ENCODE measurements at regions not wholly inside any gene's neighbourhood (a gene's known extent, or its start where the extent isn't known, plus 50 kb on each side); places are given as distances from the start of the nearest gene placed in this dataset.
"Not testable (repeated sequence)": the region's sequence is repeated elsewhere in the genome, so short reads cannot be mapped to it uniquely, and the experiment has no call there.

DNA sequence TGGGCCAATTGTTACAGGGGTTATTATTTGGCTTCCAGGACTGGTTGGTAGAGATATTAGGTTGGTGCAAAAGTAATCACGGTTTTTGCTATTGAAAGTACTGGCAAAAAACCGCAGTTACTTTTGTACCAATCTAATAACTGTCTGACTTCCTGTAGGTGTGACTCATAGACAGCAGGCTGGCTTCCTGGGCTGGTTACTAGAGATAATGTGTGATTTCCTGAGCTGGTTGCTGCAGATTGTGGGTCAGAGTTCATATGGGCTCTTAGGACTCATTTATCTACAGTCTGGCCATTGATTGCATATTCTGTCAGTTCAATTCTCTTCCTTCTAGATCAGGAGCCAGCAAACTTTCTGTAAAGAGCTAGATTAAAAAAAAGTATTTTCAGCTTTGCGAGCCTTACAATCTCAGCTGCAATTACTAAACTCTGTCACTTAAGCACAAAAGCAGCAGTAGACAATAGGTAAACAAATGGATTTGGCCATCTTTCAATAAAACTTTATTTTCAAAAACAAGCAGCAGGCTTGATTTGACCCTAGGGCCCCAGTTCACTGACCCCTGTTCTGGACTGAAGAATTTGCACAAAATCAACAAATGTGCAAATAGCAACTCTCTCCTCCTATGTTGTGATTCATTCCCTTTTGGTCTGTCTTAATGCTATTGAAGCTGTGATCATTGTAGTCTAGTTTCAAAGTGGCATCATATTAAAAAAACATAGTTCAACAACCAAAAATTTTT, 50.8 kb upstream of the BOD1L1 start:
- no peak for DNase-seq (ENCODE audit: low read depth, low spot score)

DNA sequence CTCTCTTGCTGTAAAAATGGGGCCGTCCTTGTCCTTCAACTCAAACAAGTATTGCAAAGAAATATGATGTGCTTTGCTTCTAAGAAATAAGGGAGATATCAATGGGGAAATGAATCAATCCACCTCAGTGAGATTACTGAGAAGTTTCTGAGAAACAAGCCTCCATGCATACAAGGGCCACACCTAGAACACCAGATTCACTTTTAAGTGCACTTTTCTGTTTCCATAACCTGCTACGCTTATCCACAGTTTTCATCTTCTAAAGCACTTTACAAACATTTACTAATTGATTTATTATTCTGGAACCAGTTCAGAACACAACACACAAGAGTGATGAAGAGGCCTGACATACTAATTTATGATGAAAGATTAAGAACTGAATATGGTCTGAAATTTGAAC, 54.0 kb upstream of the BOD1L1 start:
- DNase-seq (ENCODE audit: low read depth, low spot score) = no peak

DNA sequence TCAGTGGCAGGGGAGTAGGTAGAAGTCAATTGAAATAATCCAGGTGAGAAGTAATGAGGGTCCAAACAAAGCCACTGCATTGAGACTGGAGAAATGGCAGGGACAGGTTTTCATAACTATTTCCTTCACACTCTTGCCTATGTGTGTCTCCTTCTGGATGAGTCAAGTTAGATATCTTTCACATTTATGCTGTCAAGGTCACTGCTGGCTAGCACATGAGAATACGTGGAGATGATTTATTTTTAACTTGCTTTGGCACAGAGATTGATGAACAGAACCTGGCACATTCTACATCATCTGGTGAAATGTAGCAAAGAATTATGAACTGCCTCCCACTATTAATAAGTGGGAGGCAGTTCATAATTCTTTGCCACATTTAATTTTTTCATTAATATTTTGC, 66.7 kb upstream of the BOD1L1 start:
- no peak for DNase-seq (ENCODE audit: low read depth, low spot score)

DNA sequence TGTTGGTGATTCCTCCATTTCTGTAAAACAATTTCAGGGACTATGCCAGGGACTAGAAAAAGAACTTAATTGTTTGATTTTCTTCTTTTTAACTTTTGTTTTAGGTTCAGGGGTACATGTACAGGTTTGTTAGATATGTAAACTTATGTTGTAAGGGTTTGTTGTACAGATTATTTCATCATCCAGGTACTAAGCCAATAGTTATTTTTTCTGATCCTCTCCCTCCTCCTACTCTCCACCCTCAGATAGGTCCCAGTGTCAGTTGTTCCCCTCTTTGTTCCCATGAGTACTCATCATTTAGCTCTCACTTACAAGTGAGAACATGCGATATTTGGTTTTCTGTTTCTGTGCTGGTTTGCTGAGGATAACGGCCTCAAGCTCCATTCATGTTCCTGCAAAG, 70.8 kb upstream of the BOD1L1 start:
- no peak for DNase-seq (ENCODE audit: low read depth, low spot score)

DNA sequence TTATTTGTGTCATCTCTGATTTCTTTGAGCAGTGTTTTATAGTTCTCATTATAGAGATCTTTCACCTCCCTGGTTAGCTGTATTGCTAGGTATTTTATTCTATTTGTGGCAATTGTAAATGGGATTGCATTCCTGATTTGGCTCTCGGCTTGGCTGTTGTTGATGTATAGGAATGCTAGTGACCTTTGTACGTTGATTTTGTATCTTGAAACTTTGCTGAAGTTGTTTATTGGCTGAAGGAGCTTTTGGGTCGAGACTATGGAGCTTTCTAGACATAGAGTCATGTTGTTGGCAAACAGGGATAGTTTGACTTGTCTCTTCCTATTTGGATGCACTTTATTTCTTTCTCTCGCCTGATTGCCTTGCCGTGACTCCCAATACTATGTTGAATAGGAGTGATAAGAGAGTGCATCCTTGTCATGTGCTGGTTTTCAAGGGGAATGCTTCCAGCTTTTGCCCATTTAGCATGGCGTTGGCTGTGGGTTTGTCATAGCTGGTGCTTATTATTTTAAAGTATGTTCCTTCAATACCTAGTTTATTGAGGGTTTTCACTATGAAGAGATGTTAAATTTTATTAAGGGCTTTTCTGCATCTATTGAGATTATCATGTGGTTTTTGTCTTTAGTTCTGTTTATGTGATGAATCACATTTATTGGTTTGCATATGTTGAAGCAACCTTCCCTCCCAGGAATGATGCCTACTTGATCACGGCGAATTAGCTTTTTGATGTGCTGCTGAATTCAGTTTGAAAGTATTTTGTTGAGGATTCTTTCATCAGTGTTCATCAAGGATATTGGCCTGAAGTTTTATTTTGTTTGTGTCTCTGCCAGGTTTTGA, 72.7 kb upstream of the BOD1L1 start:
- peak; percentile 60 for DNase-seq (ENCODE audit: low read depth, low spot score)

DNA sequence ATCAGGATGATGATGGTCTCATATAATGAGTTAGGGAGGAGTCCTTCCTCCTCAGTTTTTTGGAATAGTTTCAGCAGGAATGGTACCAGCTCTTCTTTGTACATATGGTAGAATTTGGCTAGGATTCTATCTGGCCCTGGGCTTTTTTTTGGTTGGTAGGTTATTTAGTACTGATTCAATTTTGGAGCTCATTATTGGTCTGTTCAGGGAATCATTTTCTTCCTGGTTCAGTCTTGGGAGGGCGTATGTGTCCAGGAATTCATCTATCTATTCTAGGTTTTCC, 73.3 kb upstream of the BOD1L1 start:
- not testable (repeated sequence) for DNase-seq (ENCODE audit: low read depth, low spot score)

DNA sequence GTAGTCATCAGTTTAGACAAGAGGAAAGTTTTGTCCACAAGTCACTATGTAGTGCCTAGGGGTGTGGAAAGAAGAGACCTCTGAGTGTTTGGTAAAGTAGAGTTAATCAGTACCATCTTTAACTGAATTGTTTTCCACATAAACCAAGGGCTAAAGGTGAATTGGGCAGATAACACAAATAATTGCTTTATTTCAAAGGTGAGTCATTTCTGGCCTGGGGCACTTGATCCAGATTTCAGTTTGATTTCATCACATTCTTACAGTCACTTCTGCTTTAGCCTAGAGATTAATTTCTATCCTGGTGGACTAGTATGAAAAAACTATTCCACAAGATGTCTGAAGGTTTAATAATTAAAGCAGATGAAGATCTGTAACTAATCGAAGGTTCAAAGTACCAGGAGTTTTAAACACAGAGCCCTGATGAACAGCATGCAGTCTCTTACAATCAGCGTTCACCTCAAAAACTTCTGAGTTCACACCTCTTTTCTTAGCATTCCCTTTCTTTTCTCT, 74.5 kb upstream of the BOD1L1 start:
- peak; percentile 11 for DNase-seq (ENCODE audit: low read depth, low spot score)

DNA sequence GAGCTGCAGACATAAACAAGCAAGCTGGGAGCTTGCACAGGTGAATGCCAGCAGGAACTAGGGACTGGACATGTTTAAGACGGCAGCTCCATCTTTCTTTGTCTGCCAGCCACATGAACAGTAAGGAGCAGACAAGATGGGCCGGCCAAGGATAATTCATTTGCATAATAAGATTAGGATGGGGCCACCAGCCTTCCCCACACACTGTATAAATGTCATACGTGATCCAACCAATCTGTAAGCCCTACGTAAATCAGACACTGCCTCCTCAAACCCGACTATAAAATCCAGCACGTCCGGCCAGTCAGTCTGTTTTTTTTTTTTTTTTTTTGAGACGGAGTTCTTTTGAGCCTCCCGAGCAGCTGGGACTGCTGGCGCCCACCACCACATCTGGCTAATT, 75.6 kb upstream of the BOD1L1 start:
- no peak for DNase-seq (ENCODE audit: low read depth, low spot score)

DNA sequence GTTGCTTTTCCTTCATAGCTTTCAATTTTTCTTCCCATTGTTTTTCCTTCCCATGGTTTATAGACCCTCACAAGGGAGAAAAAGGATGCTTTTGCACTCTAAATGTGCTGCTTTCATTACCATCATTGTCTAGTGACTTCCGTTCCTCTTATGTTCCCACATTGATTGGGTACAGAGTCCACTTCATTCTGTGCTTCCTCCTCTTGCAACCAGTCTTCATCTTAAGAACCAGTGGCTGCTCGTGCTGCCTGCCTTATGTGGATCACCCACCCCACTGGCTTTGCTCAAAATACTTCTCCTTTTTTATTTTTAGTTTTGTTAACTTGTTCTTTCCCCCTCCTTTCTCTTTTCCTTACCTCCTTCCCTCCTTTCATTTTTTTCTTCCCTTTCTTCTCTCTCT, 76.5 kb upstream of the BOD1L1 start:
- DNase-seq (ENCODE audit: low read depth, low spot score) = no peak

DNA sequence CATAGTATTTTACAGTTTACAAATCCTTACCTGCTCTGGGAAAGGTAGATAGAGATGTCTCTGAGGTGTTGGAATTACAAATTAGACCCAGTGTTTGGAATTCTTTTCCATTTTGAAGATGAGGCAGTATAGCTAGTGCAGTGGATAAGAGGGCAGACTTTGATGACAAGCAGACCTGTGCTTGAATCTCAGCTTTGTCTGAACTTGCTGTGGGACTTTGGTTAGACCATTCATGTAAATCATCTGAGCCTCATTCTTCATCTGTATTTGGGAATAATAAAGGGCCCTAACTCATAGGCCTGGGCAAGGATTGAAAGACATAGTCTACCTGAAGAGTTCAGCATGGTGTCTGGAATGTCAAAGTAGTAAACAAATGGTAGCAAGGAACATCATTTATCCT, 77.2 kb upstream of the BOD1L1 start:
- DNase-seq (ENCODE audit: low read depth, low spot score) = no peak

DNA sequence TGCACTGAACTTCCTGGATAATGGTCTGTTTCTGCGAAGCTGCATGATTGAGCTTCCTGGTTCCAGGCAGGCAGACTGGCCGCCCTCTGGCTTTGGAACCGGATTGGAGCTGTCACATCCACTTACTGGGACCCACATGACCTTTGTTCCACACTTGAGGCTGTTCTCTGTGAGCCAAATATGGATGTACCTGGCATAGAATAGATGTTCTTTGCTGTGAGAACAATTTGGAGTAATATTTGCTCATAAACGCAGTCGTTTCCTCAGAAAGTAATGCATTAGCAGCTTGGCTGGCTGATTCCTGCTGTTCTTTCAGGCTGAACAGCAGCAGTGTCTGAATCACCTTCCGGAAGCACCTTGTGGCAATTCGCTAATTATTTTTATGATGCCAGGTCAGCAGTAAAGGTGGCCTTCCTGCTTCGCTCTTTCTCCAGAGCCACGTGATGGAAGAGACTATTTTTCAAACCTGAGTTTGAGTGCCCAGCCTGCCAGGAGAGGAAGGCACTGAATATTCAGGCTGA, 78.1 kb upstream of the BOD1L1 start:
- no peak for DNase-seq (ENCODE audit: low read depth, low spot score)

DNA sequence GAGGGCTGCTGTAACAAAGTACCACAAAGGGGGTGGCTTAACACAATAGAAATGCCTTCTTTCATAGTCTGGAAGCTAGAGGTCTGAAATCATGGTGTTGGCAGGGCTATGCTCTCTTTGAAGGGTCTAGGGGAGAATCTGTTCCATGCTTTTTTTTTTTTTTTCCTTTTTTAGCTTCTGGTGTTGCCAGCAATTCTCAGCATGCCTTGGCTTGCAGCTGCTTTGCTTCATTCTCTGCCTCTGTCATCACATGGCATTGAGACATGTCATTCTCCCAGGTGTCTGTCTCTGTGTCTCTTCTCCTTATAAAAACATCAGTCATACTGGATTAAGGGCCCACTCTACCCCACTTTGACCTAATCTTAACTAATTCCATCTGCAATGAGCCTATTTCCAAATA, 78.6 kb upstream of the BOD1L1 start:
- peak; percentile 5 for DNase-seq (ENCODE audit: low read depth, low spot score)

DNA sequence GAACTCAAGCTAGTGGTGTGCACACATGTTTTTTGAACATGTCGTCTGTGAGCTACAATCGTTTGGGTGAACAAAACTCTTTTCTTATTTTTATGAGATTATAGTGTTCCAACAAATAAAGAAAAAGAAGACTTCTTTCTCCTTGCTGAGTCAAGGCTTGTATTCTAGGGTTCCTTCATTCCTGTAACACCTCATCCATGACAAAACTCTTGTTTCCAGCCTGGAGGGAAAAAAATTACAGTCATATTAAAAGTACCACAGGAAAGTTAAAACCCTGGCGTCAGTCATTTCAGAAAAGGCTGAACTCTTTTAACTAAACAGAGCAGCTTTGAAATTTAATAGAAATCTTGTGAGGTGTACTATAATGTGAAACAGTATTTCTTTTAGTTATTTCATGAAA, 79.2 kb upstream of the BOD1L1 start:
- no peak for DNase-seq (ENCODE audit: low read depth, low spot score)

DNA sequence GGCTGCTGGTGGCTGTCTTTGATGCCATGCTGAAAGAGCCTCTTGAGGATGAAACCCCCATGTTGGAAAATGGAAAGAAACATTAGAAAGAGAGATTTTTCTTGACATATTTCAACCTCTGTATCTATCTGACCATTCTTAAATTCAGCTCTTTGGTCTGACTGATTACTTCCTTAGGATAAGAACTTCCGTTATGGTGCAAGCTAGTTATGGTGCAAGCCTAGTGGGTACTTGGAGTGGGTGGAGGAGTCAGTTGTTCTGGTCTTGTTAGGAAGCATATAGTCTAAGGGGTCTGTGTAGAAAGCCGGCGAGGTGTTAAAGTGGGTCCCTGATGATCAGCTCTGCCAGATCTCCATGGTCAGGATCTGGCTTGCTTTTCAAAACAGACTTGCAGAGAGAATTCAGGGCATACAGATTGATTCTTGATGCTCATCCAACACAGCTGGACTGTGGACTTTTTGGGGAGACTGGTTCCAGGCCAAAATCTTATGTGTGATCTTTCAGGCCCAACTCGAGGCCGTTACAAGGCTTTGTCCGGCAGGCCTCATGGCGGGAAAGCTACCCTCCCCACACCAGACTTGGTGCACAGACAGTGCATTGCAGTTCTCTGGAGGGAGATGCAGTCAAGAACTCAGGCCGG, 82.8 kb upstream of the BOD1L1 start:
- no peak for DNase-seq (ENCODE audit: low read depth, low spot score)

DNA sequence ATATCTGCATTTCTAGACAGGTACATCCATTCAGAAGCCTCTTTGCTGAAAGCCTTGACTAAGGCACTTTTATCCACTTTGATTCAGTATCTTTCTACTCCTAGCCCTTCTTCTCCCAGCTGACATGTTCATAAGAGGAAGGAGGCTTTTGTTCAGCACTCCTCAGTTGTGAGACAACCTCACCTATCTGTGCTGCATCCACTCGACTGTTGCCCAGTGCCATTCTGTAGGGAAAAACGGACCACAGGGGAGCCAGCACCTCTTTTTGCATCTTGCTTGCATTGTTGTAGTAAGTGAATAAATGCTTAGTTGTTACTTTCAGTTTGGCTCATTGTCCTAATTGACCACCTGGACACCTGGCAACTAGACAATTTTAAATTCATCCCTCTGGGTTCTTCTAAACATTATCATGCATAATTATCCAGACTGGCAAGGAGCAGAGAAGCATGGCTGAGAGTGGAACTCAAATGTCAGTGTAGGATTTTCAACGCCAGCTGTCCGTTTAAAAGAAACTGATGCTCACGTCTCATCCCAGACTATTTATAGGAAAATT, 83.8 kb upstream of the BOD1L1 start:
- DNase-seq (ENCODE audit: low read depth, low spot score) = no peak

DNA sequence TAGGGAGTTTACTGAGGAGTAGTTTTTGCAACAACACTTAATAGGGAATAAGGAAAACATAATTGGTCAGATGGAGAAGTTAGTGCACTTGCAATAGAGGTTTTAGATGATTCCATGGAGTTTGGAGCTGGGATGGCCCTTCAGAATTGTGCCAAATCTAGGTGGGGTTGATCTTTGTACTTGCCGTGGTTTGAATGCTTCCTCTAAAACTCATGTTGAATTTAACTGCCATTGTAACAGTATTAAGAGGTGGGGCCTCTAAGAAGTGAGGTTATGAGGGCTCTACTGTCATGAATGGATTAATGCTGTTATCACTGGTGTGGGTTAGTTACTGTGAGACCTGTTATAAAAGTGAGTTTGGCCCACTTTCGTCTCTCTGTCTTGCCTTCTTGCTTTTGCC, 94.4 kb upstream of the BOD1L1 start:
- DNase-seq (ENCODE audit: low read depth, low spot score) = no peak

DNA sequence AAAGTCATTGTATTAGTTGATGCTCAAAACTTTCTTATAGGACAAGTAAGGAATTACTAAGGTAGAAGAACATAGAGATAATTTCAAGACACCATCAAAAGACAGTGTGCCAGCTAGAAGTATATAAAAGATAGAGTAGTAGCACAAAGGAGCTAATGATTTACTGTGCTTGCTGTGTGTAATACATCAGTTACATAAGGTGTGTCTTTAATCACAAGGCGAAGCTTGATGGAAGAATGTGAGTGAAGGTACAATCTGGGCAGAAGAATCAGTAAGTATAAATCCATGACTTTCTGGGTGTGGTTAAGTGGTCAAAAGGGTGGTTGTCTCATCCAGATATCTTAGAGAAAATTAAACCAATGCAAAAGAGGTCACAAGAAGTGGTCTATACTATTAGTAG, 95.1 kb upstream of the BOD1L1 start:
- no peak for DNase-seq (ENCODE audit: low read depth, low spot score)

DNA sequence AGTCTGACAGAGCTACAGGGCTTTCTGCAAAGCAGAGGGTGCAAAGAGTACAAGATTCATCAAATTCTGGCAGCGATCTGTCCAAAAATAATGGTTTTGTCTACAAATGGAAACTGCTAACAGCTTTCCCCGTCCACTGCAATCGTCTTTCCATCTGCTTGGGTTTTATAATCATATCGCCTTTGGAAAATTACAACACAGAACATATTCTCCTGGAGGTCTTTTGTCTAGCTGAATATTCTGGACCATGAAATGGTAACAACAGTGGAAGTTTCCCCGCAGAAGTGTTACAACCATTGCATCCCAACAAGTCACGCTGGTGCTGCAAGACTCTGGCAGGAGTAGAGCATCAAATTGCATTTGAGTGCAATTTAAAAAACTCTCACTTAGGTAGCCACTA, 101.2 kb upstream of the BOD1L1 start:
- no peak for DNase-seq (ENCODE audit: low read depth, low spot score)

DNA sequence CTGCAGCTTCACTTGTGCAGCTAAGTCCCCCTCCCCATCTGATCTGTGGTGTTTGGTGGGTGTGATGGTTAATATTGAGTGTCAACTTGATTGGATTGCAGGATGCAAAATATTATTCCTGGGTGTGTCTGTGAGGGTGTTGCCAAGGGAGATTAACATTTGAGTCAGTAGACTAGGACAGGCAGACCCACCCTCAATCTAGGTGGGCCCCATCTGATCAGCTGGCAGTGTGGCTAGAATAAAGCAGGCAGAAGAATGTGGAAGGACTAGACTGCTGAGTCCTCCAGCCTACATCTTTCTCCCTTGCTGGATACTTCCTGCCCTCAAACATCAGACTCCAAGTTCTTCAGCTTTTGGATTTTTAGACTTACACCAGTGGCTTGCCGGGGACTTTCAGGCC, 103.5 kb upstream of the BOD1L1 start:
- DNase-seq (ENCODE audit: low read depth, low spot score) = no peak

DNA sequence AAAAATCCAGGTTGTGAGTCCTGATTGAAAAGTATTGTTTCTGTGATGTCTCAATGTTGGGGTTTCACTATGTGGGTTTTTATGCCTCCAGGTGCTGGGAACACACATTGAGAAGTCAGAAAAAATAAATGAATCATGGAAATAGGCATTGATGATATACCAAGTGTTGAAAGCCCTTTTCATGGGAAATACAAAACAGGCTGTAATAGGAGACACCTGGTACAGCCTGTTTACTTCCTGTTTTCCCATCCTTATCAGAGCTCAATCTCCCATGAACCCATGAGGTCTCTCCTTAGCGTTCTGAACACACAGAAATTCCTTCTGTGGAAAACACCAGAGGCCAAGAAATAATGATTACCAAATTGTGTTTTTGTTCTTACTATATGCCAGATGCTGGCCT, 106.3 kb upstream of the BOD1L1 start:
- no peak for DNase-seq (ENCODE audit: low read depth, low spot score)

DNA sequence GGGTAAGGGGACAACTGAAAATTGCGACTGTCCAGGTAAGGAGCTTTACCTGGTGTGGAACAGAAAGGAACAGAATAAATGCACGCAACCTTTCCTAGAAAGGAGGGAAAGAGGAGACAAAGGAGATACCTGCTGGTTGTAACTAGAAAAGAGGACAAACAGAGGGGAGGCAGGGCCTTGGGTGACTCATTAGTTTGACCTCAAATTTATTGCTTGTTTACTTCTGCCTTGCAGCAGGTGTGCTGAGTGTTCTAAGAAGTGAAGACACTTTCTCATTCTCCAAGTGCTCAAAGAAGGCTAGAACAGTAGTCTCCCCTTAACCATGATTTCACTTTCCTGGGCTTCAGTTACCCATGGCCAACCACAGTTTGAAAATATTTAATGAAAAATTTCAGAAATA, 123.1 kb upstream of the BOD1L1 start:
- no peak for DNase-seq (ENCODE audit: low read depth, low spot score)

DNA sequence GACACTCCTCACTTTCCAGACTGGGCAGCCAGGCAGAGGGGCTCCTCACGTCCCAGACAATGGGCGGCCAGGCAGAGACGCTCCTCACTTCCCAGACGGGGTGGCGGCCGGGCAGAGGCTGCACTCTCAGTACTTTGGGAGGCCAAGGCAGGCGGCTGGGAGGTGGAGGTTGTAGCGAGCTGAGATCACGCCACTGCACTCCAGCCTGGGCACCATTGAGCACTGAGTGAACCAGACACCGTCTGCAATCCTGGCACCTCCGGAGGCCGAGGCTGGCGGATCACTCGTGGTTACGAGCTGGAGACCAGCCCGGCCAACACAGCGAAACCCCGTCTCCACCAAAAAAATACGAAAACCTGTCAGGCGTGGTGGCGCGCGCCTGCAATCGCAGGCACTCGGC, 134.1 kb upstream of the BOD1L1 start:
- DNase-seq (ENCODE audit: low read depth, low spot score) = not testable (repeated sequence)

All from astrocyte of the hippocampus (primary cell).